ENCODE measurements at regions not wholly inside any gene's neighbourhood (a gene's known extent, or its start where the extent isn't known, plus 50 kb on each side); places are given as distances from the start of the nearest gene placed in this dataset.

- TF ChIP-seq YY1 (IDR thresholded peaks at IDR 0.05; ENCODE audit: low read depth) (no peak), EGR1 (IDR thresholded peaks at IDR 0.05) (no peak), RAD21 (IDR thresholded peaks at IDR 0.05; ENCODE audit: low read depth) (no peak), TCF12 (IDR thresholded peaks at IDR 0.05; ENCODE audit: low read depth) (no peak), USF1 (IDR thresholded peaks at IDR 0.05) (no peak), REST (IDR thresholded peaks at IDR 0.05; ENCODE audit: low read depth) (no peak), EP300 (IDR thresholded peaks at IDR 0.05; ENCODE audit: borderline replicate concordance) (no peak), TAF1 (IDR thresholded peaks at IDR 0.05; ENCODE audit: low read depth) (no peak), CEBPB (IDR thresholded peaks at IDR 0.05) (no peak), FOXM1 (IDR thresholded peaks at IDR 0.05; ENCODE audit: borderline replicate concordance, low read depth) (no peak), CREB1 (IDR thresholded peaks at IDR 0.05; ENCODE audit: low read depth) (no peak)
- TF ChIP-seq, protein P1, sequence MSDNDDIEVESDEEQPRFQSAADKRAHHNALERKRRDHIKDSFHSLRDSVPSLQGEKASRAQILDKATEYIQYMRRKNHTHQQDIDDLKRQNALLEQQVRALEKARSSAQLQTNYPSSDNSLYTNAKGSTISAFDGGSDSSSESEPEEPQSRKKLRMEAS (IDR thresholded peaks at IDR 0.05): no peak
Measured at GRCh38 chr12:107494331-107494730, 191.3 kb upstream of the PWP1 start.

DNA sequence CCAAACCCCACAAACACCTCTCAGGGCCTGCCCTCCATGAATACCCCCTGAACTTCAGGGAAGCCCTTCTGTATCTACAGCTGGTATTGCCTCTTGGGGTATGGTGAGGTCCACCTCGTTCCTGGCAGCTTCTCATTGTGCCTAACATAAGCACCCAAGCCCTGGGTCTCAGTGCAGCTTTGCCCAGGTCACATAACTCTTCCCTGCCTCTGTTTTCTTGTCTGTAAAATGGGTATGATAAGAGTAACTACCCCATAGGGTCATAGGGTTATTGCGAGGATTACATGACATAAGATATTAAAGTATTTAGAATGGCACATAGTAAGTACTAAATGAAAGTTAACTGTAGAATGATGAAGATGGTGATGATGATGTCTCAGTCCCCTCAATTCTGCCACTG is 190.0 kb upstream of the PWP1 start:
- TF ChIP-seq CREB1 (IDR thresholded peaks at IDR 0.05; ENCODE audit: low read depth) (no peak), YY1 (IDR thresholded peaks at IDR 0.05; ENCODE audit: low read depth) (no peak), USF1 (IDR thresholded peaks at IDR 0.05) (no peak), REST (IDR thresholded peaks at IDR 0.05; ENCODE audit: low read depth) (no peak), TAF1 (IDR thresholded peaks at IDR 0.05; ENCODE audit: low read depth) (no peak), TCF12 (IDR thresholded peaks at IDR 0.05; ENCODE audit: low read depth) (no peak), TEAD4 (IDR thresholded peaks at IDR 0.05) (no peak), FOXM1 (IDR thresholded peaks at IDR 0.05; ENCODE audit: borderline replicate concordance, low read depth) (no peak), ZBTB7A (IDR thresholded peaks at IDR 0.05; ENCODE audit: low read depth) (no peak)

DNA sequence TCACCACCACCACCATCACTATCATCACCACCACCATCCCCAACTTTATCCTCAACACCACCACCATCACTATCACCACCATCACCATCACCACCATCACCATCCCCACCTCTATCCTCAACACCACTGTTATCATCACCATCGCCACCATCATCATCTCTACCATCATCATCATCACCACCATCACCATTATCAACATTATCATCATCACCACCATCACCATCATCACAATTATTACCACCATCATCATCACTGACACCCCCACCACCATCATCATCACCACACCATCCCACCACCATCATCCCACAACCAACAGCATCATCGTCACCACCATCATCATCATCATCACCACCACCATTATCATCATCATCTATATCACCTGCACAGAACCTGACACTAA is 188.4 kb upstream of the PWP1 start:
- TF ChIP-seq TCF12 (IDR thresholded peaks at IDR 0.05; ENCODE audit: low read depth): no peak
- TF ChIP-seq, protein P1 (IDR thresholded peaks at IDR 0.05): no peak
- TF ChIP-seq EP300 (IDR thresholded peaks at IDR 0.05; ENCODE audit: borderline replicate concordance): no peak
- TF ChIP-seq FOXM1 (IDR thresholded peaks at IDR 0.05; ENCODE audit: borderline replicate concordance, low read depth): no peak
- no peak for TF ChIP-seq NFIC (IDR thresholded peaks at IDR 0.05)
- no peak for TF ChIP-seq REST (IDR thresholded peaks at IDR 0.05; ENCODE audit: low read depth)
- TF ChIP-seq RAD21 (IDR thresholded peaks at IDR 0.05; ENCODE audit: low read depth): no peak
- TF ChIP-seq TEAD4 (IDR thresholded peaks at IDR 0.05): no peak
- no peak for TF ChIP-seq EGR1 (IDR thresholded peaks at IDR 0.05)
- no peak for TF ChIP-seq TAF1 (IDR thresholded peaks at IDR 0.05; ENCODE audit: low read depth)
- TF ChIP-seq YY1 (IDR thresholded peaks at IDR 0.05; ENCODE audit: low read depth): no peak
- TF ChIP-seq ZBTB7A (IDR thresholded peaks at IDR 0.05; ENCODE audit: low read depth): no peak
- no peak for TF ChIP-seq USF1 (IDR thresholded peaks at IDR 0.05)
- no peak for TF ChIP-seq CEBPB (IDR thresholded peaks at IDR 0.05)
- TF ChIP-seq CREB1 (IDR thresholded peaks at IDR 0.05; ENCODE audit: low read depth): no peak

GRCh38 chr12:107500307-107500706 is 185.3 kb upstream of the PWP1 start:
- no peak for TF ChIP-seq USF1 (IDR thresholded peaks at IDR 0.05)
- TF ChIP-seq, protein P1 (IDR thresholded peaks at IDR 0.05): no peak
- no peak for TF ChIP-seq NFIC (IDR thresholded peaks at IDR 0.05)
- TF ChIP-seq TAF1 (IDR thresholded peaks at IDR 0.05; ENCODE audit: low read depth): no peak
- no peak for TF ChIP-seq ZBTB7A (IDR thresholded peaks at IDR 0.05; ENCODE audit: low read depth)
- no peak for TF ChIP-seq CEBPB (IDR thresholded peaks at IDR 0.05)
- TF ChIP-seq YY1 (IDR thresholded peaks at IDR 0.05; ENCODE audit: low read depth): no peak
- TF ChIP-seq EP300 (IDR thresholded peaks at IDR 0.05; ENCODE audit: borderline replicate concordance): no peak
- TF ChIP-seq TEAD4 (IDR thresholded peaks at IDR 0.05): no peak
- no peak for TF ChIP-seq CREB1 (IDR thresholded peaks at IDR 0.05; ENCODE audit: low read depth)
- TF ChIP-seq TCF12 (IDR thresholded peaks at IDR 0.05; ENCODE audit: low read depth): no peak
- TF ChIP-seq EGR1 (IDR thresholded peaks at IDR 0.05): no peak
- TF ChIP-seq REST (IDR thresholded peaks at IDR 0.05; ENCODE audit: low read depth): no peak
- TF ChIP-seq FOXM1 (IDR thresholded peaks at IDR 0.05; ENCODE audit: borderline replicate concordance, low read depth): no peak
- no peak for TF ChIP-seq RAD21 (IDR thresholded peaks at IDR 0.05; ENCODE audit: low read depth)

Data from Ishikawa (cell line).